HepG2 (cell line): ENCODE measurements at regions not wholly inside any gene's neighbourhood (a gene's known extent, or its start where the extent isn't known, plus 50 kb on each side); places are given as distances from the start of the nearest gene placed in this dataset.

Experiments used
- ATAC-seq: fragments of 200-7000 bp; cut with Tn5 transposase; 3 replicates; pipeline ENCODE4 v1.9.1; 2020; ENCODE audit warnings: mild to moderate bottlenecking, moderate library complexity
- BruUV-seq: library from RNA; stranded (reverse); fragments of 400-500 nt; replicated peaks from 2 replicates; lab custom pipeline; 2021; lab: Mats Ljungman, UMichigan
- CTCF ChIA-PET: fragments of 300-600 bp; formaldehyde crosslinking; extraction: SDS; loops from one replicate; lab custom pipeline; 2021; ENCODE audit warnings: low total read pairs, inconsistent platforms, low intra/inter-chr PET ratio; lab: Yijun Ruan, JAX
- POLR2A ChIA-PET: fragments of 350-600 bp; sonication (Branson Sonifier 250); formaldehyde crosslinking; loops from one replicate; lab custom pipeline; 2020; ENCODE audit warnings: antibody characterized with exemption, inconsistent platforms; lab: Yijun Ruan, JAX
- DNase-seq: peaks from one replicate; pipeline ENCODE4 v3.0.0-alpha.2; 2015; ENCODE audit warnings: low spot score
- FAIRE-seq: peaks from 3 replicates; lab custom pipeline; 2011; peaks lifted over from hg19 to GRCh38; lab: Jason Lieb, UNC
- H2AFZ ChIP-seq: one replicate; pipeline ENCODE4 v1.6.1; 2011; ENCODE audit warnings: low read length, inconsistent platforms
- H3K27ac ChIP-seq: fragments of 300-600 bp; 3 replicates; pipeline ENCODE4 v1.8.0; 2011; ENCODE audit warnings: mixed run types, mild to moderate bottlenecking, mixed read lengths, low read length, inconsistent platforms; ENCODE audit not compliant: insufficient read depth; ENCODE audit errors: extremely low read length
- H3K27me3 ChIP-seq, 2 experiments: fragments of 200-600 bp in 1 of 2; 2 replicates in 1 of 2; 3 replicates in 1 of 2; pipeline versions ENCODE4 v1.6.0 to v1.8.0; 2011; ENCODE audit warnings: low read length in 2 of 2, mild to moderate bottlenecking in 2 of 2, moderate library complexity in 2 of 2, inconsistent platforms in 1 of 2; ENCODE audit not compliant: insufficient read depth in 2 of 2, control insufficient read depth in 1 of 2
- H3K36me3 ChIP-seq, 2 experiments: fragments of 200-600 bp in 1 of 2; replicated peaks in 1 of 2; 2 replicates in 1 of 2; 3 replicates in 1 of 2; pipeline versions ENCODE4 v1.5.1 to v1.8.0; 2011; ENCODE audit warnings: low read length in 2 of 2, inconsistent platforms in 1 of 2; ENCODE audit not compliant: insufficient read depth in 2 of 2, control insufficient read depth in 1 of 2
- H3K4me1 ChIP-seq: 2 replicates; pipeline ENCODE4 v1.5.1; 2012; ENCODE audit warnings: low read length, inconsistent platforms; ENCODE audit not compliant: insufficient read depth
- H3K4me2 ChIP-seq: 2 replicates; pipeline ENCODE4 v1.6.0; 2011; ENCODE audit warnings: low read depth, low read length, inconsistent platforms
- H3K4me3 ChIP-seq, 3 experiments: fragments of 200-600 bp in 1 of 3; sonication (generic), shearing (Covaris generic) in 1 of 3; replicated peaks in 1 of 3; 2 replicates each; pipeline ENCODE4 v1.5.1; 2011 to 2016; ENCODE audit warnings: low read length in 3 of 3, inconsistent platforms in 2 of 3, low read depth in 2 of 3, mild to moderate bottlenecking in 2 of 3, control low read depth in 1 of 3, mixed read lengths in 1 of 3; ENCODE audit not compliant: insufficient read depth in 1 of 3
- H3K79me2 ChIP-seq: one replicate; pipeline ENCODE4 v1.6.1; 2011; ENCODE audit warnings: low read length, inconsistent platforms; ENCODE audit not compliant: insufficient read depth
- H3K9ac ChIP-seq: 2 replicates; pipeline ENCODE4 v1.6.0; 2011; ENCODE audit warnings: mild to moderate bottlenecking, low read depth, low read length, inconsistent platforms; ENCODE audit not compliant: insufficient read depth
- H3K9me3 ChIP-seq: 2 replicates; pipeline ENCODE4 v1.5.1; 2012; ENCODE audit warnings: mild to moderate bottlenecking, low read length
- H4K20me1 ChIP-seq: 2 replicates; pipeline ENCODE4 v1.6.0; 2011; ENCODE audit warnings: inconsistent platforms, mild to moderate bottlenecking, low read length, moderate library complexity; ENCODE audit not compliant: insufficient read depth
- CBX1 ChIP-seq: IDR thresholded peaks from one replicate; pipeline ENCODE4 v1.6.1; 2016; ENCODE audit warnings: antibody characterized with exemption, low read depth
- PAX8 ChIP-seq: sonication (generic); formaldehyde crosslinking; IDR thresholded peaks from 2 replicates; pipeline ENCODE4 v1.8.0; 2022; ENCODE audit warnings: mild to moderate bottlenecking, missing genetic modification reagents, borderline replicate concordance
- RBM39 ChIP-seq: fragments of 200-400 bp; formaldehyde crosslinking; IDR thresholded peaks from one replicate; pipeline ENCODE4 v1.6.1; 2018; ENCODE audit warnings: antibody characterized with exemption, mild to moderate bottlenecking, low read depth, low read length; ENCODE audit not compliant: poor library complexity, severe bottlenecking
- ZNF263 ChIP-seq: sonication (generic); formaldehyde crosslinking; IDR thresholded peaks from 2 replicates; pipeline ENCODE4 v1.4.0; 2020; ENCODE audit warnings: missing genetic modification reagents
- ZNF451 ChIP-seq: sonication (generic); formaldehyde crosslinking; IDR thresholded peaks from 2 replicates; pipeline ENCODE4 v1.5.0; 2020; ENCODE audit warnings: mild to moderate bottlenecking, missing genetic modification reagents
- ZNF569 ChIP-seq: sonication (generic); formaldehyde crosslinking; IDR thresholded peaks from 2 replicates; pipeline ENCODE4 v1.5.0; 2020; ENCODE audit warnings: mild to moderate bottlenecking, missing genetic modification reagents, moderate library complexity, borderline replicate concordance
- ZNF615 ChIP-seq: sonication (generic); formaldehyde crosslinking; IDR thresholded peaks from 2 replicates; pipeline ENCODE4 v1.5.0; 2020; ENCODE audit warnings: mild to moderate bottlenecking, missing genetic modification reagents, borderline replicate concordance
- WGBS: methylation state at CpG from one replicate; pipeline ENCODE4 v1.1.6; 2017; ENCODE audit warnings: low lambda C conversion rate; 5-methylcytosine and 5-hydroxymethylcytosine counted together
- in situ Hi-C: cut with HindIII; loops from 2 replicates; pipeline ENCODE4 v1.10.0; 2017; ENCODE audit warnings: low pct_unique_long_range_greater_than_20kb; ENCODE audit not compliant: extremely low pct_ligation_motif_present
- intact Hi-C: fragments of 100-400 bp; cut with micrococcal nuclease; formaldehyde crosslinking; loops from one replicate; pipeline ENCODE4 v1.10.0; 2022; ENCODE audit not compliant: unreplicated experiment
- TF ChIP-seq, protein P1 (sequence below): sonication (generic); formaldehyde crosslinking; IDR thresholded peaks from 2 replicates; pipeline ENCODE4 v1.8.1; 2023; ENCODE audit warnings: mild to moderate bottlenecking, moderate library complexity, missing genetic modification reagents

DNA sequence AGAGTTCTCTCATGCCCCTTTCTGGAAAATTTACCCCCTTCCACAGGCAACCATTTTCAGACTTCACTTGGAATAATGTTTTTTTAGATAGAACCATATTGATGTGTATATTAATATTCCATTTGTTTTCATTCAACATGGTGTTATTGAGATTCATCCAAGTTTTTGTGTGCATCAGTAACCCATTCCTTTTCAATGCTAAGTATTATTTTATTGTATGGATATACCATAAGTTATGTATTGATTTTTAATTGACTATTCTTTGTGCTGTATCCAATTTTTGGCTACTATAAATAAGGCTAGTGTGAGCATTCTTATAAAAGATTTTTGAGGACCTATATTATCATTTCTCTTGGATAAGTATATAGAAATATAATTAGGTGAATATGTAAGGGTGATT lies 1025.7 kb downstream of the GRM8 start:
- no peak for FAIRE-seq
- CTCF ChIA-PET: no interaction called here
- in situ Hi-C loops: no loop called here

DNA sequence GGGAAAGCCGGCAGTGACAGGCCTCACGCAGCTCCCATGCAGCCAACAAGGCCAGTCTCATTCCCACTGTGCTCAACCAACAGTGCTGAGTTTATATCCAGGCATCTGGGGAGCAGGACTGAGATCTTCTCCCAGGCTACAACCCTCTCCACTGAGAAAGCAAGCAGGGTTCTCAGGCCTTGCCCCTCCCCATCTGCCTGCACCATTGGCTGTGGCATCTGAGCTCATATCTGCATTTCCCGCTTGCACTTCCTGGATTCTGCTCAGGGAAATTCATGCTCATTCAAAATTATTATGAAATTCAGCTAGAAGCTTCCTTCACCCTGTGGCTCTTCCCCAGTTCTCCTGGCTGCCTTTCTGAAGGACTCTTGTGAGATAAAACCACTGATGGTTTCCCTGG lies 1029.0 kb downstream of the GRM8 start:
- TF ChIP-seq CBX1 (no peak), ZNF451 (CRISPR knock-in tag) (no peak), ZNF615 (CRISPR knock-in tag) (no peak)
- TF ChIP-seq, protein P1, sequence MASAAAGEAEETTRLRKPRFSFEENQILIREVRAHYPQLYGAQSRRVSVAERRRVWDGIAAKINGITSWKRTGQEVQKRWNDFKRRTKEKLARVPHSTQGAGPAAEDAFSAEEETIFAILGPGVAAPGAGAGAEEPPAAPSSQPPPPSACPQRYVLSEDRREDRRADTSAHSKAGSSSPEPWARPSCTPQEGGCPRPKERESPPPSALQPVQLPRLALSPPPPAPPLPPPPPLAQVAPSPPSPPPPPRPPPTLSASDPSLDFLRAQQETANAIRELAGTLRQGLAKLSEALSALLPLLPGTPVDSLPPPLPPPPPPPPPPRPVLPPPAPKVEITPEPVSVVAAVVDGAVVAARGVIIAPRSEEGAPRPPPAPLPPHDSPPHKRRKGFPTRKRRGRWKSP (CRISPR knock-in tag): no peak
- no peaks in the 10 kb centered on the region for H3K27me3 ChIP-seq
- no peaks in the 10 kb centered on the region for H3K79me2 ChIP-seq
- H3K36me3 ChIP-seq: no peaks in the 10 kb centered on the region
- H2AFZ ChIP-seq: no peak overlapping the region
- no peak overlapping the region for H3K4me3 ChIP-seq
- no peaks in the 10 kb centered on the region for H4K20me1 ChIP-seq
- peaks cover 85% of the 10 kb centered on the region for H3K9me3 ChIP-seq
- 13% methylated on average over 3 of the region's 3 CpGs for WGBS
- no TSS peak for BruUV-seq
- no peaks in the 10 kb centered on the region for H3K4me1 ChIP-seq
- H3K4me2 ChIP-seq: no peak overlapping the region
- DNase-seq: no peak
- intact Hi-C loops: no loop called here
- no peak overlapping the region for H3K27ac ChIP-seq
- POLR2A ChIA-PET: no interaction called here
- in situ Hi-C loops: no loop called here
- no peak overlapping the region for H3K9ac ChIP-seq
- ATAC-seq: no peak
- no peak for FAIRE-seq
- CTCF ChIA-PET: no interaction called here

More for the DNA sequence above, 1025.7 kb downstream of the GRM8 start:
- Histone ChIP-seq H3K27me3 (no peaks in the 10 kb centered on the region), H3K9ac (no peak overlapping the region), H2AFZ (no peak overlapping the region), H3K4me3 (no peak overlapping the region), H4K20me1 (no peaks in the 10 kb centered on the region), H3K4me1 (no peaks in the 10 kb centered on the region), H3K9me3 (peaks cover 82% of the 10 kb centered on the region)
- intact Hi-C loops: no loop called here
- POLR2A ChIA-PET: no interaction called here
- ATAC-seq: no peak
- BruUV-seq: no TSS peak
- no peak for TF ChIP-seq ZNF263 (CRISPR knock-in tag)
- no peak for TF ChIP-seq PAX8 (CRISPR knock-in tag)
- TF ChIP-seq RBM39: no peak
- TF ChIP-seq ZNF569 (CRISPR knock-in tag): no peak
- TF ChIP-seq, all 625 proteins: peak for 0
- no peak for DNase-seq
- Histone ChIP-seq H3K79me2 (no peaks in the 10 kb centered on the region), H3K27ac (no peak overlapping the region), H3K4me2 (no peak overlapping the region), H3K36me3 (no peaks in the 10 kb centered on the region)
